Gastroesophageal sphincter (tissue), 4 donors: ENCODE measurements at regions not wholly inside any gene's neighbourhood (a gene's known extent, or its start where the extent isn't known, plus 50 kb on each side); places are given as distances from the start of the nearest gene placed in this dataset.

Experiments
- ATAC-seq: fragments of 150-250 bp; one replicate; pipeline ENCODE4 v1.9.1; 2016; ENCODE audit warnings: mild to moderate bottlenecking, moderate library complexity
- H3K27ac ChIP-seq, 4 donors: fragments of 200-600 bp; sonication (generic) in 3 of 4; 1 replicate in 3 of 4; 2 replicates in 1 of 4; pipeline ENCODE4 v1.5.1; 2016 to 2019
- H3K27me3 ChIP-seq: fragments of 200-600 bp; sonication (generic); one replicate; pipeline ENCODE4 v1.5.1; 2019
- H3K36me3 ChIP-seq, 2 donors: fragments of 200-600 bp; sonication (generic); one replicate each; pipeline ENCODE4 v1.5.1; 2019; ENCODE audit warnings: control low read depth in 1 of 2
- H3K4me1 ChIP-seq, 3 donors: fragments of 200-600 bp; sonication (generic); 1 replicate in 2 of 3; 2 replicates in 1 of 3; pipeline ENCODE4 v1.5.1; 2016 to 2019; ENCODE audit warnings: control low read depth in 2 of 3
- H3K4me3 ChIP-seq, 2 donors: fragments of 200-600 bp; sonication (generic); one replicate each; pipeline ENCODE4 v1.5.1; 2019; ENCODE audit warnings: mild to moderate bottlenecking in 1 of 2, moderate library complexity in 1 of 2
- H3K9me3 ChIP-seq, 3 donors: fragments of 200-600 bp; sonication (generic); one replicate each; pipeline ENCODE4 v1.5.1; 2017 to 2019; ENCODE audit warnings: control low read depth in 2 of 3
- CTCF ChIP-seq, 4 experiments: fragments of 200-600 bp in 2 of 4; fragments of 450-650 bp in 2 of 4; sonication (generic) in 1 of 4; IDR thresholded peaks; one replicate each; pipeline ENCODE4 v1.5.1; 2017 to 2019; ENCODE audit warnings: antibody characterized with exemption in 4 of 4, mild to moderate bottlenecking in 2 of 4, moderate library complexity in 2 of 4
- EP300 ChIP-seq: sonication (generic); formaldehyde crosslinking; IDR thresholded peaks from one replicate; pipeline ENCODE4 v1.6.1; 2017; ENCODE audit warnings: antibody characterized with exemption, mild to moderate bottlenecking
- POLR2A ChIP-seq, 2 donors: fragments of 450-650 bp; IDR thresholded peaks; one replicate each; pipeline ENCODE4 v1.6.1; 2017; ENCODE audit warnings: antibody characterized with exemption in 2 of 2, mild to moderate bottlenecking in 2 of 2, moderate library complexity in 1 of 2
- POLR2AphosphoS5 ChIP-seq: sonication (generic); formaldehyde crosslinking; IDR thresholded peaks from one replicate; pipeline ENCODE4 v1.6.1; 2017; ENCODE audit warnings: antibody characterized with exemption
- WGBS, 2 donors: methylation state at CpG; one replicate each; pipeline ENCODE4 v1.1.5; 2018; ENCODE audit warnings: low coverage in 1 of 2; 5-methylcytosine and 5-hydroxymethylcytosine counted together

- H3K4me3 ChIP-seq, result no peak overlapping the region
- ATAC-seq, result no peak
- no peak for TF ChIP-seq POLR2AphosphoS5
- TF ChIP-seq CTCF (IDR thresholded peaks at IDR 0.05), result no peak
- no peak for TF ChIP-seq EP300
- no peak for TF ChIP-seq POLR2A (IDR thresholded peaks at IDR 0.05)
- H3K4me1 ChIP-seq, result no peaks in the 10 kb centered on the region
- no peaks in the 10 kb centered on the region for H3K36me3 ChIP-seq
- no peak overlapping the region for H3K27ac ChIP-seq
- no peaks in the 10 kb centered on the region for H3K9me3 ChIP-seq
- no peaks in the 10 kb centered on the region for H3K27me3 ChIP-seq
Observed at GRCh38 chr4:148831945-148832344, 389.7 kb upstream of the NR3C2 start.

GRCh38 chr4:148828291-148828690, 386.1 kb upstream of the NR3C2 start:
- TF ChIP-seq EP300, result no peak
- TF ChIP-seq POLR2AphosphoS5, result no peak
- TF ChIP-seq CTCF (IDR thresholded peaks at IDR 0.05), result no peak
- no peak for TF ChIP-seq POLR2A (IDR thresholded peaks at IDR 0.05)
- no peaks in the 10 kb centered on the region for H3K9me3 ChIP-seq
- H3K4me1 ChIP-seq, result no peaks in the 10 kb centered on the region
- no peak for ATAC-seq
- no peak overlapping the region for H3K27ac ChIP-seq
- H3K36me3 ChIP-seq, result no peaks in the 10 kb centered on the region
- no peak overlapping the region for H3K4me3 ChIP-seq
- no peaks in the 10 kb centered on the region for H3K27me3 ChIP-seq
- 45 to 61% methylated on average over 3 of the region's 3 CpGs for WGBS, 2 donors

- ATAC-seq, result no peak
- WGBS, 2 donors, result 59 to 77% methylated on average over 2 of the region's 2 CpGs
- no peak overlapping the region for H3K4me3 ChIP-seq
- no peak for TF ChIP-seq POLR2AphosphoS5
- TF ChIP-seq CTCF (IDR thresholded peaks at IDR 0.05), result no peak
- no peak for TF ChIP-seq EP300
- TF ChIP-seq POLR2A (IDR thresholded peaks at IDR 0.05), result no peak
- H3K27me3 ChIP-seq, result no peaks in the 10 kb centered on the region
- H3K9me3 ChIP-seq, result no peaks in the 10 kb centered on the region
- H3K4me1 ChIP-seq, result no peaks in the 10 kb centered on the region
- no peaks in the 10 kb centered on the region for H3K36me3 ChIP-seq
- H3K27ac ChIP-seq, result no peak overlapping the region
Observed at GRCh38 chr4:148827781-148828180, 385.6 kb upstream of the NR3C2 start.

- ATAC-seq, result no peak
Observed at GRCh38 chr4:148823419-148823769, 381.2 kb upstream of the NR3C2 start.

More at GRCh38 chr4:148823419-148823769, 381.2 kb upstream of the NR3C2 start:
- H3K27ac ChIP-seq, result no peak overlapping the region
- no peaks in the 10 kb centered on the region for H3K4me1 ChIP-seq
- WGBS, 2 donors, result 86 to 95% methylated on average over 2 of the region's 2 CpGs
- H3K4me3 ChIP-seq, result no peak overlapping the region
- TF ChIP-seq EP300 (no peak), CTCF (IDR thresholded peaks at IDR 0.05) (no peak), POLR2AphosphoS5 (no peak), POLR2A (IDR thresholded peaks at IDR 0.05) (no peak)
- H3K9me3 ChIP-seq, result no peaks in the 10 kb centered on the region
- no peaks in the 10 kb centered on the region for H3K27me3 ChIP-seq
- no peaks in the 10 kb centered on the region for H3K36me3 ChIP-seq
